Cardiac muscle cell (in vitro differentiated cells and primary cell): ENCODE measurements at regions not wholly inside any gene's neighbourhood (a gene's known extent, or its start where the extent isn't known, plus 50 kb on each side); places are given as distances from the start of the nearest gene placed in this dataset.

Source experiments
- DNase-seq, 2 donors: peaks; one replicate each; pipeline versions ENCODE4 v3.0.0 to v3.0.0-alpha.2; 2010 to 2017; ENCODE audit warnings: low read depth in 1 of 2, low spot score in 1 of 2
- H3K27ac ChIP-seq: fragments of 200-600 bp; sonication (generic); 2 replicates; pipeline ENCODE4 v1.5.1; 2016
- H3K27me3 ChIP-seq: fragments of 200-600 bp; sonication (generic); 2 replicates; pipeline ENCODE4 v1.6.0; 2016; ENCODE audit warnings: control low read depth
- H3K36me3 ChIP-seq: fragments of 200-600 bp; sonication (generic); 2 replicates; pipeline ENCODE4 v1.5.1; 2016; ENCODE audit warnings: control low read depth
- H3K4me1 ChIP-seq: fragments of 200-600 bp; sonication (generic); 2 replicates; pipeline ENCODE4 v1.8.1; 2017; ENCODE audit warnings: low read depth, mild to moderate bottlenecking, mixed run types
- H3K4me3 ChIP-seq: fragments of 200-600 bp; sonication (generic); 2 replicates; pipeline ENCODE4 v1.5.1; 2016; ENCODE audit warnings: mild to moderate bottlenecking
- H3K9me3 ChIP-seq: fragments of 200-600 bp; sonication (generic); 2 replicates; pipeline ENCODE4 v1.5.1; 2017; ENCODE audit warnings: low read depth, mild to moderate bottlenecking, control low read depth
- CTCF ChIP-seq: IDR thresholded peaks from 2 replicates; pipeline ENCODE4 v1.5.1; 2012; ENCODE audit warnings: low read depth, mild to moderate bottlenecking, low read length

GRCh38 chr4:147284256-147284835 lies 196.6 kb upstream of the EDNRA start:
- no peak for DNase-seq
- Histone ChIP-seq H3K36me3 (no peaks in the 10 kb centered on the region), H3K9me3 (no peaks in the 10 kb centered on the region), H3K27ac (no peak overlapping the region), H3K27me3 (no peaks in the 10 kb centered on the region), H3K4me3 (no peak overlapping the region), H3K4me1 (no peaks in the 10 kb centered on the region)
- TF ChIP-seq CTCF: no peak

- TF ChIP-seq CTCF: no peak
- Histone ChIP-seq H3K36me3 (no peaks in the 10 kb centered on the region), H3K9me3 (no peaks in the 10 kb centered on the region), H3K4me3 (no peak overlapping the region), H3K4me1 (no peaks in the 10 kb centered on the region), H3K27ac (no peak overlapping the region), H3K27me3 (no peaks in the 10 kb centered on the region)
- DNase-seq: no peak
These were observed 196.0 kb upstream of the EDNRA start for GRCh38 chr4:147284935-147285334.

GRCh38 chr4:147285751-147286150 lies 195.1 kb upstream of the EDNRA start:
- Histone ChIP-seq H3K4me1 (no peaks in the 10 kb centered on the region), H3K36me3 (no peaks in the 10 kb centered on the region), H3K4me3 (no peak overlapping the region), H3K27me3 (no peaks in the 10 kb centered on the region), H3K9me3 (no peaks in the 10 kb centered on the region), H3K27ac (no peak overlapping the region)
- DNase-seq: no peak
- no peak for TF ChIP-seq CTCF

- Histone ChIP-seq H3K27ac (no peak overlapping the region), H3K27me3 (no peaks in the 10 kb centered on the region), H3K9me3 (no peaks in the 10 kb centered on the region), H3K36me3 (no peaks in the 10 kb centered on the region), H3K4me1 (no peaks in the 10 kb centered on the region), H3K4me3 (no peak overlapping the region)
- TF ChIP-seq CTCF: no peak
- no peak for DNase-seq
These were observed 193.9 kb upstream of the EDNRA start for GRCh38 chr4:147286846-147287587.

GRCh38 chr4:147287588-147287890 lies 193.4 kb upstream of the EDNRA start:
- DNase-seq: peak in 1 of 2 donors; percentile 47

More at GRCh38 chr4:147287588-147287890, 193.4 kb upstream of the EDNRA start:
- no peak overlapping the region for H3K27ac ChIP-seq
- TF ChIP-seq CTCF: no peak
- H3K27me3 ChIP-seq: no peaks in the 10 kb centered on the region
- no peaks in the 10 kb centered on the region for H3K9me3 ChIP-seq
- no peaks in the 10 kb centered on the region for H3K4me1 ChIP-seq
- no peaks in the 10 kb centered on the region for H3K36me3 ChIP-seq
- H3K4me3 ChIP-seq: no peak overlapping the region
